Stimulated activated CD8-positive, alpha-beta memory T cell treated with anti-CD3 and anti-CD28 coated beads, Interleukin-15, amount 100 ng/mL, for 4 hours (primary cell): ENCODE measurements at regions not wholly inside any gene's neighbourhood (a gene's known extent, or its start where the extent isn't known, plus 50 kb on each side); places are given as distances from the start of the nearest gene placed in this dataset.

Source experiments
- DNase-seq, 2 donors: peaks; one replicate each; pipeline ENCODE4 v3.0.0-alpha.2; 2020; ENCODE audit warnings: low read depth in 2 of 2

- no peak for DNase-seq
These were observed 848.3 kb downstream of the TBC1D22A start for GRCh38 chr22:47610764-47611163.

DNA sequence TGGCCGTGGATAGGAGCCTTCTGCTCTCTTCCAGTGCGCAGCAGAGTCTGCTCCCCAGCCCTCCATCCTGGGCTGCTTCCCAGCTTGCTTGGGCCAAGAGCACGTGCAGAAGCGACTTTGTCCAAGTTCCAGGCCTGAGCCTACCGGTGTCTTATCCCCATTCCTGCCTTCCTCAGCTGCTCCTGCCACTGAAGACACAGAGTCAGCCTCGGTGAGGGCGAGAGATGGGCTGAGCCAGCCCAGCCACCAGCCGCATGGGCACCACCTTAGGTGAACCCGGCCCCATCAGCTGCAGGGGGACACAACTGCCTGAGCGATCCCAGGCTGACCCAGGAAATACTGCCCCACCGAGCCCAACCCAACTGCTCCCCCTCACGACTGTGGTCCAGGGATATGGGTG is 847.8 kb downstream of the TBC1D22A start:
- DNase-seq = no peak

DNA sequence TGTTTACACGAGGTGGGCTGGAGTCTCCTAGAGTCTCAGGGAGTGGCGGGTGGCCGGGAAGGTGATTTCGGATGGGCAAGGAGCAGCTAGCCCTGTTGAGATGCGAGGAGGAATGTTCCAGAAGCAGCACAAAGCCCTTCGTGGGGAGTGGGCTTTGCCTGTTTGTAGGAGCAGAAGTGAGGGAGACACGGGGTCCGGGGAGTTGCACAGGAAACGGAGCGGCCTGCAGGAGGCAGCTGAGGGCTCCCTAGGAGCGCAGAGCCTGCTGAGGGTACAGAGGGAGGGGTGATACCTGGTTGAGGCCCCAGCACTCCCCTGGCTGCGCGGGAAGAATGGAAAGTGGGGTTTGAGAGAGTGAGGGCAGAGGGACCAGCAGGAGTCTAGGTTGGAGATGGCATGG is 847.2 kb downstream of the TBC1D22A start:
- DNase-seq = no peak

DNA sequence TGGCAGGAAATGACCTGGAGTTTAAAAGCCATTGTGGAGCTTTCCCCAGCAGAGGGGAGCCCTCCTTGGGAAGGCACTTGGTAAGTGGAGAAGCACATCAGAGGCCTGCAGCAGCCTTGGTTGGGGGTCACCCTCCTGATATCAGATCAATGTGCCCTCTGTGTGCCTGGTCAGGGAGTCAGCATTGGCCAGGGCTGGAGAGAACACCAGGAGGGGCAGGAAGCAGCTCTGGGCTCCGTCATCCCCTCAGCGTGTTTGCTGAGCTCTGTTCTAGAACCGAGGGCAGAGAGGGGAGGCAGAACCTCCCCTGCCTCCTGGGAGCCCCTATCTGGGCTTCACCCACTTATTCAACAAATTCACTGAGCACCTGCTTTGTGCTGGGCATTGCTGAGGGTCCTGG is 846.0 kb downstream of the TBC1D22A start:
- no peak for DNase-seq

DNA sequence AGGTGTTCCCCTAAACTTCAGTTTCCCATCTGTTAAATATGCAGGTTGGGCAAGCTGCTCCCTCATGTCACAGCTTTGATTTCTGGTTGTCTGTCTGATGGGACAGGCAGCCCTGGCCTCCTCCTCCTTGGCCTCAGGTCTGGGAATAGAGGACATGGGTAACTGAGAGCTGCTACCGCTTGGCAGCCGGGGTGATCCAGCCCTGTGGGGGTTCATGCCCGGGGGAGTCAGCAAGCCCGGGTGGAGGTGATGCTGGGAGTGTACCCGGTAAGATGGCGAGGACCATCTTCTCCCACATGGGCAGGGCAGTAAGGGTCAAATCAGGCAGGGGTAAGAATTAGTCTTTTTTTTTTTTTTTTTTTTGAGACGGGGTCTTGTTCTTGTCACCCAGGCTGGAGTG is 845.0 kb downstream of the TBC1D22A start:
- DNase-seq = no peak

DNA sequence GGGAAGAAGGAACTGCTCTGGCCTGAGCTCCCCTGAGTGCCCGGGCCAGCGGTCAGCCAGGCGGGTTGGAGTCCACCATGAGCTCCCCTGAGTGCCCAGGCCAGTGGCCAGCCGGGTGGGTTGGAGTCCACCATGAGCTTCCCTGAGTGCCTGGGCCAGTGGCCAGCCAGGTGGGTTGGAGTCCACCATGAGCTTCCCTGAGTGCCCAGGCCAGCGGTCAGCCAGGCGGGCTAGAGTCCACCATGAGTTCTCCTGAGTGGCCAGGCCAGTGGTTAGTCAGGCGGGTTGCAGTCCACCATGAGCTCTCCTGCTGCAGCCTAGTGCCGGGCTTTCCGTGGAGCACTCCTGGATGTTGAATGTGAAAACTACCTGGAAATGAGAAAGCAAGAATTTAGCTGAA is 844.0 kb downstream of the TBC1D22A start:
- no peak for DNase-seq

DNA sequence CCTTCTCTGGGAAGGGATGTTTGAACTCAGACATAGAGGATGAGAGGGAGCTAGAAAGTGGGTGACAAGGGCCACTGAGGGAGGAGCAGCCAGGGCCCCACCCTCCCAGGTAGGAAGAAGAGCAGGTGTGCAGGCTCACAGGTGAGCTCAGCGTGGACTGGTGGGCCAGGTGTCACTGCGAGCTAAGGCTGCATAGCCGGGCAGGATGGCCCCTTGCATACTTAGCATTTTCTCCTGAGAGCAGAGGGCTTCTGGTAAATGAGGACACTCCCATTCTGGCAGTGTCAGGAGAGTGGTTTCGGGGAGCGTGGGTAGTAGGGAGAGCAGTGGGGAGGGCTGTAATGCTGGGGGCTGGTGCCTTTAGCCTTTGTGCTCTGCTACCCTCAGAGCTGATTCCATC is 843.4 kb downstream of the TBC1D22A start:
- DNase-seq = no peak

GRCh38 chr22:47605441-47605840 is 843.0 kb downstream of the TBC1D22A start:
- no peak for DNase-seq

GRCh38 chr22:47604563-47604962 is 842.1 kb downstream of the TBC1D22A start:
- DNase-seq = no peak

GRCh38 chr22:47602732-47603131 is 840.3 kb downstream of the TBC1D22A start:
- no peak for DNase-seq

DNA sequence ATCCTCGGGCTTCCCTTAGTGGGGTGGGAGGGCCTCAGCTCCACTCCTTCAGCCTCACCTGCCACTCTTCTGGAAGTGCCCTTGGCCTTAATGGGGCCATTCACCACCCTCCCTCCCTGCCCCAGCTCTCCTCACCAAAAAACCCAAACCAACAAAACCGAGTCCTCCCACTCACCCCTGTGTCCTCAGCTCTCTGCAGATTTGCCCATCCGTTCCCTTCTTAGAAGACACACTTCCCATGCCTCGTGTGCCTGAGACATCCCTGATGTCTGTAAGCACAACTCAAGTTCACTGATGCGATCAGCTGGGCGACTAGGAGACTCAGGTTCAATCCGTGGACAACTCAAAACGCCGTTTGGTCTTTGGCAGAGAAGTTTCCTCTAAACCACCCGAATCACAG is 839.2 kb downstream of the TBC1D22A start:
- DNase-seq = no peak

DNA sequence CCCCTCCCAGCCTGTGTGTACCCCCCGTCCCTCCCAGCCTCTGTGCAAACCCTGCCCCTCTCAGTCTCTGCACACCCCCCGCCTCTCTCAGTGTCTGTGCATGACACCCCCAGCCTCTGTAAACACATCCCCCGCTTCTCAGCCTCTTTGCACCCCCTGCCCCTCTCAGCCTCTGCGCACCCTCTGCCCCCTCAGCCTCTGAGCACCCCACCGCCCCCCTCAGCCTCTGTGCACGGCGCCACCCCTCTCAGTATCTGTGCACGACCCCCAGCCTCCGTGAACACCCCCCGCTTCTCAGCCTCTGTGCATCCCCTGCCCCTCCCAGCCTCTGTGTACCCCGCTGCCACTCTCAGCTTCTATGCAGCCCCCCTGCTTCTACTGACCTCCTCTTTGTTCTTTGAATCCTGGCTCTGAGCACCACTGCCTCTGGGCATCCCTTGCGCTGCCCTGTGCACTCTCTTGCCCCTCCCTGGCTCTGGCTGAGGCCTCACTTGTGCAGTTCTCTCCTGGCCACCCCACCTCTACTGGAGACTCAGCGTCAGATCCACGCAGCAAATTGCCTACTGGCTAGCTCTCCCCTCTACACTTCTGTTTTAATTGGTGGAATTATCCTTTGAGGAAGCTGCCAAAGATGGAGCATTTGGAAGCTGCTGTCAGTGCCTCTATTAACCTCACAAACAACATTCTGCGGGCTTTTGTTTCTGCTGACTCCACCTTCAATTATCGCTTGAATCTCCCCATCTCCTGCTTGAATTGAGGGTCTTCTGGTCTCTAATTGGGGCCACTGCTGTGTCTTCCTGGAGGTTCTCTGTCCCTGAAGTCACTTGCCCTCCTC is 838.6 kb downstream of the TBC1D22A start:
- no peak for DNase-seq

GRCh38 chr22:47600281-47600680 is 837.8 kb downstream of the TBC1D22A start:
- no peak for DNase-seq

GRCh38 chr22:47599753-47600152 is 837.3 kb downstream of the TBC1D22A start:
- DNase-seq = no peak

DNA sequence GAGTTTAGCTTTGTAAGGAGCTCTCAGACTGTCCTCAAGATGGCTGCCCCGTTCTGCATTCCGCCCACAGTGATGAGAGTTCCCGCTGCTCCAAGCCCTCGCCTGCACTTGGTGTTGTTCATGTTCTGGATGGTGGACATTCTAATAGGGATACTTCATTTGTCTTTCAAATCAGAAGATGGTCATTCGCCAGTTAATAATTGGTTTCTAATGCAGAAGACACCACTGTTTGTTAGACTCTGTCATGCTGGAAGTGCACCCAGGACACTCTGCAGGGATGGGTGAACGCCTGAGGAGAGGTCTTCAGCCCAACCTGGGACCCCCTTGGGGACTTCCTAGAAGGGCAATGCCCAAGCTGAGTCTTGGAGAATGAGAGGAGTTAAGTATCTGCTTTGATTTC is 836.4 kb downstream of the TBC1D22A start:
- DNase-seq = no peak

GRCh38 chr22:47597041-47597440 is 834.6 kb downstream of the TBC1D22A start:
- DNase-seq = no peak

DNA sequence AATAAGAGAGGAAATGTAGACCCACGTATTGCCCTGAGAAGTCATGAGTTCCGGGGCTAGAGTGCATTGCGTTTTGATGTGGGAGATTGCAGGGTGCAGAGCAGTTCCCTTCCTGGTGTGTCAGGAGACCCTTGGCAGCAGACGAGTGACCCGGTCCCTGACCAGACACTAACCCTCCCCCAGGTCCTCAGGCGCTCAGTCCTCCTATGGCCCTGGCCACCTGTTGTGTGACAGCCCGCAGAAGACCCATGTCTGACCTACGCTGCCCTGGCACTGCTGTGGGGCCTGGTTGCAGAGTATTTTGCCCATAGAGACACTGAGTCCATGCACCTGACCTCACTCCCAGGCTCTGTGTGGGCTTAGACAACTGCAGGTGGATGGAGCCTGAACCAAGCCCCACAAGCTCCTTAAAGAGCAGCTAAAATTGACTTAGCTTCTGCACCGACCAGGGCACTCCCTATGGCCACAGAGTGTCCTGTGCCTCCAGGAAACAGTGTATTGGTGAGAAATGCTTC is 833.8 kb downstream of the TBC1D22A start:
- DNase-seq = no peak

DNA sequence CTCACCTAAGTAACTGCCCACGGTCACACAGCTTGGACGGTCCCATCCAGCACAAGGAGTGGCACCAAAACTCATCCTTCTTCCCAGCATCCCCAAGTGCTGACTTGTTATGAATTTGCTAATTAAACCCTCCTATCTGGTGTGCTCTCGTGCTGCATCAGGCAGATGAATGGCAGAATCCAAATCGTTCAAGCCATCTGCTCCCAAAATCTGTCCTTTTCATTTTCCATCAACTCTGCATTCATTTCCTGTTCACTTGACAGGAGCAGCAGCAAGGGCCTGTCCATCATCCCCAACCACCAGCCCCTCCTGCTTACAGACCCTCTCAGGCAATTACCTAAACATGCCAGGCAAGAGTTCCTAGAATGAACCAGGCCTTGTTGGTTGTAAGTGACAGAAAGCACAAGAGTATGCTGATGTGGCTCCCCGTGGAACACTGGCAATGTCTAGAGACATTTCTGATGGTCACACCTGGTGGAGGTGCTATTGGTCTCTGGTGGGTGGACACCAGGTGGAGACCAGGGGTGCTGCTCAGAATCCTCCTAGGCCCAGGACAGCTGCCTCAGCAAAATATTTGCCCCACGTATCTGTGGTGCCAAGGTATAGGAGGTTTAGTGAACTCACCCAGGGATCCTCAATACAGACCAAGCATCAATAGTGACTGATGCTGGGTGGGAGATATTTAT is 832.5 kb downstream of the TBC1D22A start:
- DNase-seq = no peak

GRCh38 chr22:47593911-47594311 is 831.5 kb downstream of the TBC1D22A start:
- no peak for DNase-seq

GRCh38 chr22:47593291-47593690 is 830.8 kb downstream of the TBC1D22A start:
- no peak for DNase-seq

- DNase-seq = no peak
These were observed 830.3 kb downstream of the TBC1D22A start for GRCh38 chr22:47592791-47593190.

GRCh38 chr22:47591709-47592108 is 829.3 kb downstream of the TBC1D22A start:
- no peak for DNase-seq

- DNase-seq = no peak
These were observed 828.6 kb downstream of the TBC1D22A start for GRCh38 chr22:47591016-47591415.
